Stimulated activated CD8-positive, alpha-beta memory T cell treated with anti-CD3 and anti-CD28 coated beads, Interleukin-4, amount 100 ng/mL, for 48 hours (primary cell): ENCODE measurements at regions not wholly inside any gene's neighbourhood (a gene's known extent, or its start where the extent isn't known, plus 50 kb on each side); places are given as distances from the start of the nearest gene placed in this dataset.

Source experiments
- DNase-seq: peaks from one replicate; pipeline ENCODE4 v3.0.0-alpha.2; 2020

- DNase-seq: no peak
Measured at GRCh38 chr13:63578796-63579195, 2163.1 kb upstream of the PCDH20 start.

- DNase-seq: no peak
Measured at GRCh38 chr13:63567031-63567430, 2151.4 kb upstream of the PCDH20 start.

- DNase-seq: no peak
Measured at GRCh38 chr13:63554157-63554556, 2138.5 kb upstream of the PCDH20 start.

- DNase-seq: no peak
Measured at GRCh38 chr13:63551731-63552130, 2136.1 kb upstream of the PCDH20 start.

GRCh38 chr13:63546524-63546923 lies 2130.9 kb upstream of the PCDH20 start:
- DNase-seq: no peak

- no peak for DNase-seq
Measured at GRCh38 chr13:63542770-63543169, 2127.1 kb upstream of the PCDH20 start.

GRCh38 chr13:63541336-63541735 lies 2125.7 kb upstream of the PCDH20 start:
- no peak for DNase-seq

- no peak for DNase-seq
Measured at GRCh38 chr13:63540061-63540460, 2124.4 kb upstream of the PCDH20 start.

GRCh38 chr13:63517371-63517770 lies 2101.7 kb upstream of the PCDH20 start:
- no peak for DNase-seq

- no peak for DNase-seq
Measured at GRCh38 chr13:63516124-63516523, 2100.5 kb upstream of the PCDH20 start.

- DNase-seq: no peak
Measured at GRCh38 chr13:63514886-63515285, 2099.2 kb upstream of the PCDH20 start.

- DNase-seq: no peak
Measured at GRCh38 chr13:63512095-63512494, 2096.4 kb upstream of the PCDH20 start.

GRCh38 chr13:63501702-63502101 lies 2086.1 kb upstream of the PCDH20 start:
- DNase-seq: no peak

GRCh38 chr13:63497601-63498000 lies 2082.0 kb upstream of the PCDH20 start:
- DNase-seq: no peak

GRCh38 chr13:63492604-63493003 lies 2077.0 kb upstream of the PCDH20 start:
- no peak for DNase-seq

GRCh38 chr13:63490149-63490548 lies 2074.5 kb upstream of the PCDH20 start:
- no peak for DNase-seq

- no peak for DNase-seq
Measured at GRCh38 chr13:63481334-63481733, 2065.7 kb upstream of the PCDH20 start.

GRCh38 chr13:63472711-63473110 lies 2057.1 kb upstream of the PCDH20 start:
- DNase-seq: no peak

GRCh38 chr13:63463782-63464610 lies 2048.3 kb upstream of the PCDH20 start:
- no peak for DNase-seq

- no peak for DNase-seq
Measured at GRCh38 chr13:63460462-63461090, 2044.9 kb upstream of the PCDH20 start.

- DNase-seq: no peak
Measured at GRCh38 chr13:63457186-63457585, 2041.5 kb upstream of the PCDH20 start.

GRCh38 chr13:63455938-63456337 lies 2040.3 kb upstream of the PCDH20 start:
- DNase-seq: no peak

- DNase-seq: no peak
Measured at GRCh38 chr13:63449550-63449949, 2033.9 kb upstream of the PCDH20 start.

GRCh38 chr13:63448692-63449091 lies 2033.0 kb upstream of the PCDH20 start:
- DNase-seq: no peak

GRCh38 chr13:63446329-63446728 lies 2030.7 kb upstream of the PCDH20 start:
- no peak for DNase-seq
